ENCODE measurements at regions not wholly inside any gene's neighbourhood (a gene's known extent, or its start where the extent isn't known, plus 50 kb on each side); places are given as distances from the start of the nearest gene placed in this dataset.

- no peaks in the 10 kb centered on the region for H3K9me2 ChIP-seq
- no peaks in the 10 kb centered on the region for H3K27me3 ChIP-seq (ENCODE audit: insufficient read depth)
- H3F3A ChIP-seq (replicated peaks; ENCODE audit: insufficient read depth) = no peaks in the 10 kb centered on the region
- 95% methylated on average over 19 of the region's 19 CpGs for WGBS (ENCODE audit: low lambda C conversion rate)
- H3K9ac ChIP-seq = no peak overlapping the region
- CTCF ChIA-PET = interaction anchor here (1.2 kb wide), 1 partner anchor 12 kb away, joined by 6 read pairs; no protein-coding TSS in a partner anchor
- no peak overlapping the region for H3K4me2 ChIP-seq
- TF ChIP-seq USF2 (IDR thresholded peaks at IDR 0.05; ENCODE audit: borderline replicate concordance, low read depth, low read length) = no peak
- no peak overlapping the region for H3K27ac ChIP-seq (ENCODE audit: low read depth in 2 of 2, low read length in 1 of 2)
- H3K9me3 ChIP-seq = no peaks in the 10 kb centered on the region
- no peak overlapping the region for H3K4me3 ChIP-seq (ENCODE audit: low read depth in 2 of 2, low read length in 1 of 2)
- DNase-seq = no peak
- H3K36me3 ChIP-seq (replicated peaks in 1 of 2; ENCODE audit: control insufficient read depth in 1 of 2, insufficient read depth in 2 of 2, low read length in 1 of 2) = no peaks in the 10 kb centered on the region
- no peaks in the 10 kb centered on the region for H3K79me2 ChIP-seq (ENCODE audit: insufficient read depth)
- H4K20me1 ChIP-seq (ENCODE audit: insufficient read depth) = no peaks in the 10 kb centered on the region
- no peaks in the 10 kb centered on the region; a peak in 1 of 4 replicates for H3K4me1 ChIP-seq (ENCODE audit: control insufficient read depth in 1 of 2, insufficient read depth in 2 of 2, low read depth in 1 of 2, low read length in 1 of 2)
- POLR2A ChIA-PET = no interaction called here
- H2AFZ ChIP-seq (ENCODE audit: low read depth) = no peak overlapping the region
Observed at GRCh38 chr4:4607336-4608213, 65.7 kb upstream of the STX18 start.

GRCh38 chr4:4606321-4606720, 64.5 kb upstream of the STX18 start:
- no peak overlapping the region for H2AFZ ChIP-seq (ENCODE audit: low read depth)
- CTCF ChIA-PET = interaction anchor here (0.7 kb wide), 1 partner anchor 13 kb away, joined by 3 read pairs; no protein-coding TSS in a partner anchor
- no peak for DNase-seq
- TF ChIP-seq GABPA (IDR thresholded peaks at IDR 0.05; ENCODE audit: low read depth) (no peak), SMC3 (IDR thresholded peaks at IDR 0.05; ENCODE audit: low read depth, low read length) (no peak), MXI1 (IDR thresholded peaks at IDR 0.05; ENCODE audit: low read depth, low read length) (no peak), ZBTB33 (IDR thresholded peaks at IDR 0.05; ENCODE audit: borderline replicate concordance, low read depth) (no peak), EP300 (IDR thresholded peaks at IDR 0.05; ENCODE audit: borderline replicate concordance in 1 of 2, low read depth in 1 of 2, low read length in 1 of 2) (no peak), ELF1 (IDR thresholded peaks at IDR 0.05) (no peak), GATA2 (CRISPR knock-in tag; IDR thresholded peaks at IDR 0.05) (no peak), PBX3 (IDR thresholded peaks at IDR 0.05) (no peak), NRF1 (IDR thresholded peaks at IDR 0.05; ENCODE audit: low read depth, low read length) (no peak), IRF3 (IDR thresholded peaks at IDR 0.05; ENCODE audit: low read depth, low read length) (no peak), EZH2phosphoT487 (IDR thresholded peaks at IDR 0.05; ENCODE audit: borderline replicate concordance, low read depth) (no peak), MAX (IDR thresholded peaks at IDR 0.05; ENCODE audit: low read depth) (no peak), USF2 (IDR thresholded peaks at IDR 0.05; ENCODE audit: borderline replicate concordance, low read depth, low read length) (no peak), REST (IDR thresholded peaks at IDR 0.05; ENCODE audit: low read depth, low read length) (no peak), JUND (IDR thresholded peaks at IDR 0.05) (no peak)

More at GRCh38 chr4:4606321-4606720, 64.5 kb upstream of the STX18 start:
- H3K27me3 ChIP-seq (ENCODE audit: insufficient read depth) = no peaks in the 10 kb centered on the region
- no peaks in the 10 kb centered on the region for H3K9me3 ChIP-seq
- H3K4me3 ChIP-seq (ENCODE audit: low read depth in 2 of 2, low read length in 1 of 2) = no peak overlapping the region
- 85% methylated on average over 9 of the region's 10 CpGs for WGBS (ENCODE audit: low lambda C conversion rate)
- no peak overlapping the region for H3K27ac ChIP-seq (ENCODE audit: low read depth in 2 of 2, low read length in 1 of 2)
- no peaks in the 10 kb centered on the region for H3K9me2 ChIP-seq
- H3K79me2 ChIP-seq (ENCODE audit: insufficient read depth) = no peaks in the 10 kb centered on the region
- no peaks in the 10 kb centered on the region for H3F3A ChIP-seq (replicated peaks; ENCODE audit: insufficient read depth)
- no peaks in the 10 kb centered on the region for H4K20me1 ChIP-seq (ENCODE audit: insufficient read depth)
- no peak overlapping the region for H3K9ac ChIP-seq
- POLR2A ChIA-PET = no interaction called here
- H3K36me3 ChIP-seq (replicated peaks in 1 of 2; ENCODE audit: control insufficient read depth in 1 of 2, insufficient read depth in 2 of 2, low read length in 1 of 2) = no peaks in the 10 kb centered on the region
- H3K4me1 ChIP-seq (ENCODE audit: control insufficient read depth in 1 of 2, insufficient read depth in 2 of 2, low read depth in 1 of 2, low read length in 1 of 2) = no peaks in the 10 kb centered on the region
- no peak overlapping the region for H3K4me2 ChIP-seq

Measured in SK-N-SH (cell line).